ENCODE measurements at regions not wholly inside any gene's neighbourhood (a gene's known extent, or its start where the extent isn't known, plus 50 kb on each side); places are given as distances from the start of the nearest gene placed in this dataset.

DNA sequence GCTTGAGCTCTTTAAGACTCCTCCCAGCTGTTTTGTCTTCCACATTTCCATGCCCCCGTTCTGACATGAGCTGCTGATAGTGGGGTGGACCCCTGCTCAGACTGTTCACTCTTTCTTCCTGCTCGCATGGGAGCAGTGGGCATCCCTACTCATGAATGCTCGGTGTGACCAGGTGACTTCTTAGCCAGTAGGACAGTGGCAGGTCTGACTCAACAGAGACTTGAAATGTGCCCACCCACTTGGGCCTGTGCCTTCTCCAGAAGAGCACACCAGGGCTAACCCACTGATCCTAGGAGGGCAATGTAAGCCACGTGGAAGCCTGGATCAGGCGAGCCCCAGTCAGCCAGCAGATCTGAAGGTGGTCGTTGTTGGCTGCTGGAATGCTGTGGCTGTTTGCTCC is 582.0 kb downstream of the QKI start:
- TF ChIP-seq CTCF (IDR thresholded peaks at IDR 0.05), result no peak
- no peak for TF ChIP-seq POLR2A (IDR thresholded peaks at IDR 0.05)
- TF ChIP-seq POLR2AphosphoS5 (IDR thresholded peaks at IDR 0.05; ENCODE audit: insufficient read depth in 1 of 2, low read depth in 1 of 2), result no peak
